HG03520 (cell line): ENCODE measurements at regions not wholly inside any gene's neighbourhood (a gene's known extent, or its start where the extent isn't known, plus 50 kb on each side); places are given as distances from the start of the nearest gene placed in this dataset.
A peak's percentile ranks its signal among the peaks of the same experiment; 100 is the strongest.
"Not testable (repeated sequence)": the region's sequence is repeated elsewhere in the genome, so short reads cannot be mapped to it uniquely, and the experiment has no call there.

ENCODE experiments used
- ATAC-seq: cut with Tn5 transposase; IDR thresholded peaks from one replicate; pipeline ENCODE4 v1.9.1; 2021; ENCODE audit warnings: mild to moderate bottlenecking, moderate library complexity; ENCODE audit not compliant: unreplicated experiment

- not testable (repeated sequence) for ATAC-seq
These were observed 53.3 kb downstream of the FOXD4L1 start for GRCh38 chr2:113551637-113552318.

- not testable (repeated sequence) for ATAC-seq
These were observed 61.4 kb downstream of the FOXD4L1 start for GRCh38 chr2:113559820-113560219.

GRCh38 chr2:113562662-113563061, 64.2 kb downstream of the FOXD4L1 start:
- ATAC-seq = peak; percentile 74

GRCh38 chr2:113566674-113567480, 60.2 kb upstream of the RABL2A start:
- not testable (repeated sequence) for ATAC-seq

GRCh38 chr2:113567481-113567849, 59.6 kb upstream of the RABL2A start:
- not testable (repeated sequence) for ATAC-seq

GRCh38 chr2:113568231-113568630, 58.8 kb upstream of the RABL2A start:
- not testable (repeated sequence) for ATAC-seq

- not testable (repeated sequence) for ATAC-seq
These were observed 57.0 kb upstream of the RABL2A start for GRCh38 chr2:113570082-113570481.

- not testable (repeated sequence) for ATAC-seq
These were observed 56.5 kb upstream of the RABL2A start for GRCh38 chr2:113570509-113571009.

- not testable (repeated sequence) for ATAC-seq
These were observed 55.5 kb upstream of the RABL2A start for GRCh38 chr2:113571482-113572068.

- ATAC-seq = not testable (repeated sequence)
These were observed 51.3 kb upstream of the RABL2A start for GRCh38 chr2:113575721-113576120.

- not testable (repeated sequence) for ATAC-seq
These were observed 50.7 kb upstream of the RABL2A start for GRCh38 chr2:113576353-113576752.
